NOMO-1 treated with dmso at 0.1 percent for 144 hours (cell line): ENCODE measurements at regions not wholly inside any gene's neighbourhood (a gene's known extent, or its start where the extent isn't known, plus 50 kb on each side); places are given as distances from the start of the nearest gene placed in this dataset.

ENCODE experiments used
- DNase-seq: peaks from one replicate; lab custom pipeline; 2025; ENCODE audit not compliant: unreplicated experiment; lab: John Stamatoyannopoulos, UW

- no peak for DNase-seq
These were observed 51.3 kb upstream of the EIF2S2 start for GRCh38 chr20:34163307-34163706.

GRCh38 chr20:34164381-34164984, 52.4 kb upstream of the EIF2S2 start:
- no peak for DNase-seq

- DNase-seq: no peak
These were observed 53.1 kb upstream of the EIF2S2 start for GRCh38 chr20:34165018-34165619.

GRCh38 chr20:34171640-34172039, 59.6 kb upstream of the EIF2S2 start:
- DNase-seq: no peak

- no peak for DNase-seq
These were observed 60.9 kb upstream of the EIF2S2 start for GRCh38 chr20:34172926-34173325.

GRCh38 chr20:34175079-34175478, 63.0 kb upstream of the EIF2S2 start:
- no peak for DNase-seq

- peak; percentile 12 for DNase-seq
These were observed 63.8 kb upstream of the EIF2S2 start for GRCh38 chr20:34175879-34176278.

- DNase-seq: no peak
These were observed 64.2 kb upstream of the ASIP start for GRCh38 chr20:34177052-34177451.

- no peak for DNase-seq
These were observed 61.4 kb upstream of the ASIP start for GRCh38 chr20:34179637-34180360.

- no peak for DNase-seq
These were observed 60.6 kb upstream of the ASIP start for GRCh38 chr20:34180460-34181120.

GRCh38 chr20:34181484-34181883, 59.7 kb upstream of the ASIP start:
- no peak for DNase-seq

GRCh38 chr20:34185766-34186620, 55.2 kb upstream of the ASIP start:
- no peak for DNase-seq

GRCh38 chr20:34189572-34190163, 51.6 kb upstream of the ASIP start:
- DNase-seq: no peak

GRCh38 chr20:34190262-34190661, 51.0 kb upstream of the ASIP start:
- DNase-seq: no peak

- DNase-seq: peak; percentile 39
These were observed 50.5 kb upstream of the ASIP start for GRCh38 chr20:34190679-34191090.
